HG03045 (cell line): ENCODE measurements at regions not wholly inside any gene's neighbourhood (a gene's known extent, or its start where the extent isn't known, plus 50 kb on each side); places are given as distances from the start of the nearest gene placed in this dataset.

ENCODE experiments used
- ATAC-seq: cut with Tn5 transposase; IDR thresholded peaks from one replicate; pipeline ENCODE4 v1.9.1; 2021; ENCODE audit warnings: mild to moderate bottlenecking, moderate library complexity; ENCODE audit not compliant: unreplicated experiment

DNA sequence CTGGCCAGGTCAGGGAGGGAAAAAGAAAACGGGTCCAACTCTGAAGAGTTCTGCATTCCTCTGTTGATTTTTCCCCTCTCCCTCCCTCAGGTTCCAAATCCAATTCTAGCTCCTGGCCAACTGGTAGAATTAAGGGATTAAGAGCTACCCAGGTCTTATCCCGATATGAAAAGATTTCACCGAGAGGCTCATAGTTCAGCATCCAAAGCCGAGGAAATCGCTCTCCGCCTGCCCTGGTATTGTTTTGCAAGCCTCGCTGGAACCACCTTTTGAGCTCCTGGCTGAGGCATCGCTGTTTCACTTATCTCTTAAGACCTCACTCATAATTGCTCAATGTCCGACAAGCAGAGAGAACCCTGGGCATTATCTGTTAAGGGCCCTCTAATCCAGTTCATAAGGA lies 180.4 kb downstream of the URI1 start:
- ATAC-seq: no peak

DNA sequence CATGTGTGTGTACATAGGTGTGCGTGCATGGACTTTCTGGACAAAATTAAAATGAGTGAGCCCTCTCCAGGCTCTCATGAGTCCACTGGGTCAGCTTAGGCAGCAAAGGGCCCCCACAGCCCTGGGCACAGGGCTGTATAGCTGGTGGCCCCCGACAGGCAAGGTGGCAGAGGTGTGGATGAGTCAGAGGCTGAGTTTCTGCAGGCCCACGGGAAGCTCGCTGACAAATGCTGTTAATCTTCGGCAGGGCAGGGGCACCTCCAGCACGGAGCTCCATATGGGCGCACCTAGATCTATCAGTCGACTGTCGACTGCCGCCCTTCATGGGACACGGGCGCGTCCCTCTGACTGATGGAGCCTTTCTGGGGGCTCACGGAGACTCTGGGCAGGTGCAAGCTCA lies 181.1 kb downstream of the URI1 start:
- no peak for ATAC-seq

DNA sequence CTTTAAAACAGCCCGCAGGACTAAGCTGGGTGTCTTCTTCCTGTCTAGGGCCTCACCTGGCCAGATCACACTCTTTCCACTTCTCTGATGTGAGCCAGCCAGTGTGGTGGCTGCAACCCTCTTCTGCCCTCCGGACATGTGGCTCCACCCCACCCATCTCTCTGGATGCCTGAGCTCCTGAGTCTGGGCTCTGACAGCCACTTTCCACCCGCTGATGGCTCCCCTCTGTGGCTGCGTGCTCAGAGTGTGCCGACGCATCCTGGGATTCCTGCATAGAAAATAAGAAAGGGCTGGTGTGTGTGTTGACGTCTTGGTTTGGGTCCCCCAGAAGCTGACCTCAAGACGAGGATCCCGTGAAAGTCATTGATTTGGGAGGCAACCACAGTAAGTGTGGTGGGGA lies 181.6 kb downstream of the URI1 start:
- no peak for ATAC-seq

DNA sequence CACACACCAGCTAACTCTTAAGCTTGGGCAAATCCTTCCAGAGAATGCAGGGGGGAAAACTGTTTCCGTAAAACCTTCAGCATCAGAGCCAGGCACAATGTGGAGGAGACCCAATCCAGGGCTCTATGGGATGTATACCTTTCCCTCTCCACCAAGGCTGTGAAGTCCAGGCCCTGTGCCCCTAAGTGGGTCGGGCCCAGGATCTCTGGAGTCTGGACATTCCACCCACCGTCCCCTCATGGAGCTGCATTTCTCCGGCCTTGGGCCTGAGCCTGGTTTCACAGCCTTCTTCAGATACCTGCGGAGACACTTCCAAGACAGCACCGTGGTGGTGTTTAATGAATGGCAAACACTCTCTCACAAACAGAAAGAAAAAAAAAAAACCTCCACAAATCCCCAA lies 186.2 kb downstream of the URI1 start:
- ATAC-seq: no peak

DNA sequence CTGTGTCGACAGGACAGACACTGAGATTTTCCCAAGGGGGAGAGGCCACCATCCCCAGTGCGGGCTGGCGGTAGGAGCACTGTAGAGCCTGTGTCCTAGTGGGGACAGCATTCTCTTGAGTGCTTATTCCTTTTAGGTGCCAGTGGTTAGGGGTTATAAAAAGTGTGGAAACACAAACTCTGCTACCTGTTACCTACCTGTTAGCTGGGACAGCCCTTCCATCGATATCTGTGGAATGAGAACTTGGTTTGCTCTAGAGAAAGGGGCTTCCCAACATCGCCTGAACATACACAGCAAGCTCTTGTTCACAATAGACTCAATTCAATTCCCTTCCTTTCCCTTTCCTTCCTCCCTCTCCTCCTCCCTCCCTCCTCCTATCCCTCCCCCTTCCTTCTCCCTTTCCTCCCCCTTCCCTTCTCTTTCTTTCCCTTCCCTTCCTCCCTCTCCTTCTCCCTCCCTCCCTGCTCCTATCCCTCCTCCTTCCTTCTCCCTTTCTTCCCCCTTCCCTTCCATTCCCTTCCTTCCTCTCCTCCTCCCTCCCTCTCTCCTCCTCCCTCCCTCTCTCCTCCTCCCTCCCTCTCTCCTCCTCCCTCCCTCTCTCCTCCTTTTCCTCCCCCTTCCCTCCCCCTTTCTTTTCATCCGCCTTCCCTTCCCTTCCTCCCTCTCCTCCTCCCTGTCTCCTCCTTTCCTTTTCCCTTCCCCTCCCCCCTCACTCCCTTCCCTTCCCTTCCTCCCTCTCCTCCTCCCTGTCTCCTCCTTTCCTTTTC lies 188.5 kb downstream of the URI1 start:
- no peak for ATAC-seq

DNA sequence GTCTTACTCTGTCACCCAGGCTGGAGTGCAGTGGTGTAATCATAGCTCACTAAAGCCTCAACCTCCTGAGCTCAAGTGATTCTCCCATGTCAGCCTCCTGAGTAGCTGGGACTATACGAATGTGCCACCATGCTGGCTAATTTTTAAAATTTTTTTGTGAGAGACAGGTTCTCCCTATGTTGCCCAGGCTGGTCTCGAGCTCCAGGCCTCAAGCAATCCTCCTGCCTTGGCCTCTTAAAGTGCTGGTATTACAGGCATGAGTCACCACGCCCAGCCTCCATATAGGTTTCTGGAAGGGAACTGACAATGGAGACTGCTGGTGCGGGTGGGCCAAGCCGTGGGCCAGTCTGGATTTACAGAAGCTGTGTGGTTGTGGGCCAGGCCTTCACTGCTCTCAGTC lies 189.2 kb downstream of the URI1 start:
- ATAC-seq: no peak

DNA sequence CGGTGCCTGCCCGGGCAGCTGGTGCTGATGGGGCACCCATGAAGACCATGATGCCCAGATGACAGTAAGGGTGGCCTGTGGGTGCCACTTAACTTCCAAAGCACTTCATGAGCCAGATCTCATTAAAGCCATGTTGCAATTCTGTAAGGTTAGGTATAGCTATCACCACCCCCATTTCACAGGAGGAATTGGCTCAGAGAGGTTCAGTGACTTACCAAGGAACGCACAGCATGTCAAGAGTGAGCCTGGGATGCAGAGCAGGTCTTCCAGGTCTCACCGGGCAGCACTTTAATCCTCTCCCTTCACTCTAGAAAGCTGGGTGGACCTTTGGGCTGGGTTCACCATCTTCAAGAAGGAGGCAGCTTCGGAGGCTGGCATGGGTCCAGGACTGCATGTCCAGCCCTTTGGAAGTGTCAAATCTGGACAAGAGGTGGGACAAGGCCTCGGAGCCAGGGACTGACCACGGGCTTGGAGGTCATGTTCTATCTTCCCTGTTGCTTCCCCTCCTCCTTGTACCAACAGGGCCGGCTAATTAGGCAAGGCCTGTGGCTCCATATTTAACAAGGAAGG lies 189.8 kb downstream of the URI1 start:
- ATAC-seq: no peak

DNA sequence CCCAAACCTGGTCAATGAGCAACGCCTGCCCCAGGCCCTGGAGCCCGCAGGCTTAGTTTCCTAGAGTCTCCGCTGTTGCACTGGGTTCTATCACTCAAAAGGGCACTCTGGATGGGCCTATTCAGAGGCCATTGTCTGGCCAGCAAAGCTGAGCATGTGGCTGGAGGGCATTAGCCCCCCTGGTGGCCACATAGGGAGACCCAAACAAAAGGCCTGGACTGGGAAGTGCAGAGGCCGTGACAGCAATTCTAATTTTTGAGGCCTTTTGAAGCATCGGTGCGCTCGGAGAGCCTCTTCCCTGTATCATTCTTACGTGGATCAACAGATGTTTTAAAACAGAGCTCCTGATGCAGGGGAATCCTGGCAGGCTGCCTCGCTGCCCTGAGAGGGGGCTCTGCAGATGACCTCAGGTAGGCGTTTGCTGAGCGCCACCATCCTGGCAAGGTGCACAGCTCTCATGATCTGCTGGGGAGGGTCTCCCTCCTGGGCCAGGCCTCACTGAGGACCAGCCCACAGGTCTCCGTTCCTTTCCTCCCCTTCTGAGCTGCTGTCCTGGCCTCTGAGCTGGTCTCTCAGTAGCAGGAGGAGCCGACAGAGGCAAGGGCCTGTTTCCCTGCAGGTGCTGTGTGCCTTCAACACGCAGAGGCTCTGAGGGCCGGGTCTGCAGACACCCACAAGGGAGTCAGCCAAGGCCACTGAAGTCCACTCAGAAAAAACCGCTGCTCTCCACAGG lies 190.5 kb downstream of the URI1 start:
- no peak for ATAC-seq

DNA sequence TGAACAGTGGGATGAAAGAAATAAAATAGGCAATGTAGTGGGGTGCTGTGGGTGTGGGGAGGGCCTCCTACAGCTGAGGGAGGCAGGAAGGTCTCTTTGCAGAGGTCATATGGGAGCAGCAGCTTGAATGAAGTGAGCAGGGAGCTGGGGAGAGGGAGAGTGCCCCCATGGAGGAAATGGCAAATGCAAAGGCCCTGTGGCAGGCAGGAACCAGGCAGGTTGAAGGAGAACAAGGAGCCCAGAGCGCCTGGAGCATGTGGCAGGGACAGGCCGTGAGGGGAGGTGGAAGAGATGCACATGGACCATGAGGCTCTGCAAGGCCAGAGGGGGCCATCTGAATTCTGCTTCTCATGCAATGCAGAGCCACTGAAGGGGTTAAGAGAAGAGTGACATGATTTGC lies 191.8 kb downstream of the URI1 start:
- ATAC-seq: no peak

DNA sequence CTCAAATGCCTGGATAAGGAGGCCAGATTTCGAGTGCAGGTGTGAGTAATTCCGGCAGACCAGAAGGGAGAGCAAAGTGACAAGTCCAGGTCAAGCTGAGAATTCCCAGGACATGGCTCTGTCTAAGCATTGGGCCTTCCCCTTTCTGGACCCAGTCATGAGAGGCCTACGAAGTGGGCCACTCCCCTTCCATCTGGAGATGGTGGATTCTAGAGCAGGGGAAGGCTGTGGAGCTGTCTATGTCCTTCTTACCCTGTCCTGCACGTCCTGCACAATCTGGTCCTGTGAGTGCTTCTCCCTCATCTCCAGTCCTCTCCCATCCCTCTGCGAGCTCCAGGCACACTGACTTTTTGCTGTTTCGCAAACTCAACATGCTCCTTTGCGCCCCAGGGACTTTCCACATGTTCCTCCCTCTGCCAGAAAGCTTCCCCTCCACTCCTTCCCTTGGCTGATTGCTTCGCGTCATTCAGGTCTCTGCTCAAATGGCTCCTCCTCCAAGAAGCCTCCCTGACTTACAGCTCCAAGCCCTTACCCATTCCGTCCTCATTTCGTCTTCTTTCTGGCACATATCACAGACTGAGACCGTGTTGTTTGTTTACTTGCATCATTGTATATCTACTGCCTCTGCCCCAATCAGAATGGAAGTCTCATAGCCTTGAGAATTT lies 193.2 kb downstream of the URI1 start:
- ATAC-seq: no peak

DNA sequence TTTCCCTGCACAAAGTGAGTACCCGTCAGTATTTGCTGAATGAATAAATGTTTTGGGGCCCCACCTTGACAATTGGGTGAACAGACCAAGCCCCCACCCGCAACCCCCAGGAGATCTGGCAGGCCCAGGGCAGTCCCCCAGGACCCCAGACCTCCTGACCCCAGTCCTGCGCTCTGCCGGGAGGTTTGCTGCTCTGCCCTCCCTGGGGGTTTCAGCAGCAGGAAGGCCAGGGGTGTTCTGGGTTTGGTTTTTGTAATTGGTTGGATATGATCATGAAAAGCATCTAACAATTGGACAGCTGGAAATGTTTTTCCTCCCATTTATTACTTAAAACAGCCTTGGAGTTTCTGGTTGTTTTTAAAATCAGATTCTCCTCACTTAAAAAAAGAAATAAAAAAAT lies 193.8 kb downstream of the URI1 start:
- ATAC-seq: no peak

DNA sequence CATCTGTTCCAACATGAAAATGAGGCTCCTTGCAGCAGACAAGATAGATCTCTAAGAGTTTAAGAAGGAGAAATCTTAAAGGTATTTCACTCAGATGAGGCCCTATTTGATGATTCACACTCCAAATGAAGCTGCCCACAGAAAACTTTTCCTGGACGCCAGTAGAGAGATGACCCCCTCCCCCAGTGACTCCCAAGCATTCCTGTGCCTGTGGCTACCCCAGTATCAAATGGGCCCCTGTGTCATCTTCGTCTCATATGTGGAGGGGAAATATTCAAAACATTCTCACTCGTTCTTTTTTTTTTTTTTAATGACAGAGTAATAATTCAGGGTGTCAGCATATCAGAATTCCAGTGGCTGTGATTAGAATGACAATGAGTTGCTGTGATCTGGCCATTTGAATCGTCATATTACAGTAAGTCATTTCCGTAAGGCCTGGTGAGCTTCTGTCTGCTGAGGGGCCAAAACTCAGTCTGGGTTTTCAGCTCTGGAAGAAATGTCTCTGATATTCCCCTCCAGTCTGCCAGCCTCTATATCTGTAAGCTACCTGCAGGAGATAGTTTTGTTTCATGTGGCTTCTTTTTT lies 194.7 kb downstream of the URI1 start:
- ATAC-seq: no peak

DNA sequence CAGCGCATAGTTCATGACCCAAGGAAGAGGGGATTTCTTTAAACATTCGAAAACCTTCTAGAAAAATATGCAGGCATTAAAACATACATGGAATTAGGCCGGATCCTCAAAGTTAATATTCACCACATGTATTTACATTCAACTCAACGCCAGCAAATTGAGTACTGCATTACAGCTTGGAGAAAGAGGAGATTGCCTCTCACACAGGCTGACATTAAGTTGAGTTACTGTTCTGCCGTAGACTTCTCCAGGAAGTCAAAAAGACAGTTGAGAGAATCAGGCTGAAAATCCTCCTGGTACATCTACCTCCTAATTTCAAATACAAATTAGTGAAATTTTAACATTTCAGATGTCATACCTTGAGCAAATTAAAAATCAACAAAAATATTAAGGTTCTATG lies 195.7 kb downstream of the URI1 start:
- ATAC-seq: no peak

DNA sequence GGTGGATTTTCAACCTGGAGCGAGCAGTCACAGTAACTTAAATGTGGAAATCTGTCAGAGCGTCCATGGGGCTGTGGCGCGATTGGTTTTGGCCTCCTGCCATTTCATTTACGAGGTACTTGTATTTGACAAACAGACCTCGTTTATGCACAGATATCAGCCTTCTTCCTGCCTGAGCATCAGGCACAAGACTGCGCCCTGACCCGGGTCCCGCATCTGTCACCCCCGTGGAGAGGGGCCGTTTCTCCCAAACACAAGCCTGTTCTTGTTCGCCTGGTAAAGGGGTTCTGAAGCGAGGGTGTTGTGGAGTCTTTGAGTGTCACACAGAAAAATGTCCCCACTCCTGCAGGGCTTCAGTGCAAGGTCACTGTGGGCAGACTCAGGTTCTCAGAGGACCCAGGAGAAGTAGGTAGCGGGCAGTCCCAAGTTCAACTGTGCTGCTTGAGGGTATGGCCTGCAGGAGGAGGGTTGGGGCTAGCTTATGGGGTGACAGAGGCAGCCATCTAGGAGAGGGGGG lies 202.3 kb downstream of the URI1 start:
- no peak for ATAC-seq

DNA sequence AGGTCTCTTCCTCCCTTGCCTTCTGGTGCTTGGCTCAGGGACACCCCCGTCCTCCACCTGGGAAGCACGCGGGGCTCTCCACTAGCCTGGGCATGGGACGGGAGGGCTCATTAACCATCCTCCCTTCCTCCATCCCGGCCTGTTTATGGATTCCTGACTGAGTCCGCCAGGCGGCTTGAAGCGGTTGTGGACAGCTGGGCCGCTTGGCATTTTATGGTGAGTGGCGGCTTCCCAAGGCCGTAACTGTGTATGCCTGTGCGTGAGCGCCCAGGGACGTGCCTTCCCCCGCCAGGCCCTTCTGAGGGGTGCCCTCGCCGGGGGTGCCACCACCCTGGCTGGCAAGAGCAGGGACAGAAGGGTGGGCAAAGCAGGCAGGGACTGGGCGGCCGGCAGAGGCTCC lies 202.8 kb downstream of the URI1 start:
- no peak for ATAC-seq

DNA sequence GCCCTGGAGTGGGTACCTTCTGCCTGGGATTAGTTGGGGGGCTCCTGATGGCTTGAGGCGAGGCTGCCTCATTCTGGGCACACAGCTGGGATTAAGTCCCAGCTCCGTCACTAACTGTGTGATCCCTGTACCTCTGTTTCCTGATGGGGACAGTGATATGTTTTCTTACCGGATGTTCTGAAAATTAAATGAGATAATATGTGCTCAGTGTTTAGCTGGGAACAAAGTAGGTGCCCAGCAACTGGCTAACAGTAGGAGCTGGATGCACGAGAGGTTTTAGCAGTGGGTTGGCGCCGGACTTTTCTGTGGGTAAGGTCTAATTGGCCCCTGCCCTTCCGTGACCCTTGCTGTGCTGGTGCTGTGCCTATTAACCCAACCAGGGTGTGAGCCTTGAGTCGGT lies 203.4 kb downstream of the URI1 start:
- ATAC-seq: no peak

DNA sequence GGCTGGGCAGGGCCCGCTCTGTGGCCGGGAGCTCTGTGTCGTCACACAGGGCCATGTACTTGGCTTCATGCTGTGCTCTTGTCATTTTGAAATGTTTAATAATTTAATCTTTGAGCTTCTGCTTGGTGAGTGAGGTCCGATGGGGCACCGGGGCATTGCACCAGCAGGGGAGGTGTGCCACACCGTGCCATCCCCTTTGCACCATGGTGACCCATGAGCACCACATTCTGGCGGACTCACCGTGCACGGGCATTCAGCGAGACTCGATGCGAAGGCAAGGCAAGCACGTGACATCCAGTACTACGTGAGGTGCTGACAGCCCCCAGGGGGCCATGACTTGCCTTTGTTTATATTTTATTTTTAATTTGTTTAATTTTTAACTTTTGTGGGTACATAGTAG lies 204.3 kb downstream of the URI1 start:
- no peak for ATAC-seq

DNA sequence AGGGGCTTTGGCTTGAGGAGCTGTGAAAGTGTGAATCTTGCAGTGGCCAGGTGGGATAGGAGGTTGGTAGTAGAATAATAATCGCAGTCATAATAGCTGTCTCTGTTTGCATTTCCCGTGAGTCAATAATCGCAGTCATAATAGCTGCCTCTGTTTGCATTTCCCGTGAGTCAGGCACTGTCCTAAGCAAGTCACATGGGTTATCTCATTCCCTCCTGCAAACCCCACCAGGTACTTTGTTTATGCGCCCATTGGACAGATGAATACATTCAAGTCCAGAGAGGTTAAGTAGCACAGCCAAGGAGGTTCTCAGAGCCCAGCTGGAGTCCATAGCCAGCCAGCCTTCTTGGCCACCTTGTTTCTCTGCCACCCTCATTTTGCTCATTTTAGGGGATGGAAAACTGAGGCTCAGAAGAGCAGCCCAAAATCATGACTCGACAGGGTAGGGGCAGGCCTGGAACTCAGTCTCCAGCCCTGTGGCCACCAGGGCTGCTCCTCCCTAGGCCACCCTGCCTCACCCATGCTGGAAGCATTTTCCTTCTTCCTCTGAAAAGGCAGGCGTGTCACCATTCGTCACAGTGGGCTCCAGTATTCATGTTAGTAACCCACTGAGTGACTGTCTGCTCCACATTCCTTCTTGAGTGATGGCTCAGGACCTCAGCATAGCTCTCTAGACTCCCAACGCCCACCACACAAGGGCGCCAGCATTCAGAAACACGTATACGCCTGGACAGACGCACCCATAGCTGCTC lies 206.2 kb downstream of the URI1 start:
- no peak for ATAC-seq

DNA sequence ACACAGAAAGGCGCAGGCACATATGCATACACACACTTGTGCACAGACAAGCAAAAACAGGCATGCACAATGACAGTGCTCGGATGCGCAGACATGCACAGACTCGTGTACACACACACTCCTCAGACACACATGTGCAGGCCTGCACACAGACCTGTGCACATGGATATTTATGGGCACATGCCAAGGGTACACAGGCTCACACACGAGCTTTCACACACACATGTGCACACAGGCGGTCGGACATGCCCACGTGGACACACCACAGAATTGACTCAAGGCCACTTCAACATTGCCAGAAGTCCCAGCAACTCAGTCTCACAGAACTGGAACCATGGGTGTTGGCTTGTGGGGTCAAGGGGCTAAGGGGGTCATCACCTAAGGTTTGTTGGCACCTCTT lies 206.8 kb downstream of the URI1 start:
- no peak for ATAC-seq

DNA sequence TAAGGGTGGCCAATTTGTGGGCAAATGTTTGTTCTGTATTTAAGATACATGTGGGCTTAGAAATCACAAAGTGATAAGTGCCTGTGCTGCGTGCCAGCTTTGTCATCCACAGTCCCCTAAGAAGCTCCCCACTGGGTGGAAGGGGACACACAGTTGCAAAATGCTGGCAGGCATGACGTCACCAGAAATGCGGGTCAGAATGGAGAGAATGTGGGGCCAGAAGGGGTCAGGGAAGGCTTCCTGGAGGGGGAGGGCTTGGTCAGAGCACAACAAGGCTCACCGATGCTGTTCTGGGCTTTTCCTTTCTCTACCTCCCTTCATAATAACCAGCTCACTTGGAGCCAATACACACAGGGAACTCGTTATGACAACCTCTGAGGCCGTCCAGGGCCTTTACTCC lies 207.3 kb downstream of the URI1 start:
- ATAC-seq: no peak

DNA sequence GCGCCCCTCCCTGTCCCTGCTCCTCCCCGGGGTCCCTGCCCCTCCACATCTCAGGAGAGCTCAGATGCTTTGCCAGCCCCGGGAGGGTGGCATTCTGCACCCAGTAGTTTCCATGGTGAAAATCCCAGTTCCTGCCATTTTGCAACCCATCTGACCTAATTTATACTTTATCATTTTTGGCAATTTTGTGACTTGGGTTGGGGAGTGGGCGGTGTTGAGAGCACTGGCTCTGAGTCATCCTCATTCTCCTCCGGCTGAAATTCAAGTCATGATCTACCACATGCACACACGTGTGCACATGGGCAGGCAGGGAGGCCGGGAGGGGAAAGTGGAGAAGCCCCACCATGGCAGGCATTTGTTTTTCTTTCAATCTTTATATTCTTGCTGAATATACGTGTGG lies 208.6 kb downstream of the URI1 start:
- ATAC-seq: no peak
